ENCODE measurements at regions not wholly inside any gene's neighbourhood (a gene's known extent, or its start where the extent isn't known, plus 50 kb on each side); places are given as distances from the start of the nearest gene placed in this dataset.

DNA sequence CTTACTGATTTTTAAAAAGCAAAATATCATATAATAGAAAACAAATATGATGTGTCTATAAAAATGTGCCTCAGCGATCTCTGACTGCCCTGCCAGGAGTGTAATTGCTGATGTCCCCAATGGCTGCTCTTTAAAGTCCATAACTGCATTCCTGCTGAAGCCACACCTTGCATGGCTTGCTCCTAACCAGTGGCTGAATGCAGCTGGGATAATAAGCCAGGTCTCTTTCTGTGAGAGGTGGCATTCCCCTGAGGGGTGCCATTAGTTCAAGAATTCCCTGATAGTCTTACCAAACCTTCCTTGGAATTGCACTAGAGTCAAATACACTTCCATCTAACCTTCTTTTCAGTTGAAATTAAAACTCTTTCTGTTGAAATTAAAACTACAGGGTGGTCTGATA, 125.8 kb upstream of the ZNF804A start:
- Histone ChIP-seq H3K9me3 (replicated peaks; ENCODE audit: control insufficient read depth, insufficient read depth, low read length) (no peaks in the 10 kb centered on the region), H2AFZ (ENCODE audit: low read depth, low read length) (no peak overlapping the region), H3K79me2 (ENCODE audit: control insufficient read depth, insufficient read depth, low read length) (no peaks in the 10 kb centered on the region), H3K4me1 (ENCODE audit: control insufficient read depth, extremely low read depth, insufficient read depth, low read length) (no peaks in the 10 kb centered on the region), H3K4me3 (replicated peaks in 1 of 3; ENCODE audit: insufficient read depth in 1 of 3, low read depth in 1 of 3, low read length in 3 of 3) (no peak overlapping the region), H3K36me3 (ENCODE audit: control insufficient read depth in 2 of 2, extremely low read depth in 1 of 2, insufficient read depth in 2 of 2, low read length in 2 of 2) (no peaks in the 10 kb centered on the region), H3K9me1 (replicated peaks; ENCODE audit: control insufficient read depth, extremely low read depth, insufficient read depth, low read length) (no peaks in the 10 kb centered on the region), H3K9ac (replicated peaks; ENCODE audit: extremely low read depth, insufficient read depth, low read length) (no peak overlapping the region), H3K27ac (ENCODE audit: insufficient read depth, low read depth, low read length) (no peak overlapping the region), H4K20me1 (replicated peaks; ENCODE audit: control insufficient read depth, extremely low read depth, insufficient read depth, low read length) (no peaks in the 10 kb centered on the region), H3K27me3 (ENCODE audit: control insufficient read depth in 2 of 2, insufficient read depth in 2 of 2, low read length in 2 of 2) (no peaks in the 10 kb centered on the region), H3K4me2 (ENCODE audit: insufficient read depth, low read length) (no peak overlapping the region)
- BruUV-seq (replicated peaks): no TSS peak
- DNase-seq (ENCODE audit: low read depth, low spot score) (no peak), FAIRE-seq (no peak)
- POLR2A ChIA-PET: no interaction called here
- CTCF ChIA-PET: no interaction called here
- dilution Hi-C loops (cut with MboI; ENCODE audit: extremely low pct_ligation_motif_present, low sequenced_read_pairs) (no loop called here), intact Hi-C loops (cut with micrococcal nuclease) (no loop called here)
- TF ChIP-seq, protein P1, sequence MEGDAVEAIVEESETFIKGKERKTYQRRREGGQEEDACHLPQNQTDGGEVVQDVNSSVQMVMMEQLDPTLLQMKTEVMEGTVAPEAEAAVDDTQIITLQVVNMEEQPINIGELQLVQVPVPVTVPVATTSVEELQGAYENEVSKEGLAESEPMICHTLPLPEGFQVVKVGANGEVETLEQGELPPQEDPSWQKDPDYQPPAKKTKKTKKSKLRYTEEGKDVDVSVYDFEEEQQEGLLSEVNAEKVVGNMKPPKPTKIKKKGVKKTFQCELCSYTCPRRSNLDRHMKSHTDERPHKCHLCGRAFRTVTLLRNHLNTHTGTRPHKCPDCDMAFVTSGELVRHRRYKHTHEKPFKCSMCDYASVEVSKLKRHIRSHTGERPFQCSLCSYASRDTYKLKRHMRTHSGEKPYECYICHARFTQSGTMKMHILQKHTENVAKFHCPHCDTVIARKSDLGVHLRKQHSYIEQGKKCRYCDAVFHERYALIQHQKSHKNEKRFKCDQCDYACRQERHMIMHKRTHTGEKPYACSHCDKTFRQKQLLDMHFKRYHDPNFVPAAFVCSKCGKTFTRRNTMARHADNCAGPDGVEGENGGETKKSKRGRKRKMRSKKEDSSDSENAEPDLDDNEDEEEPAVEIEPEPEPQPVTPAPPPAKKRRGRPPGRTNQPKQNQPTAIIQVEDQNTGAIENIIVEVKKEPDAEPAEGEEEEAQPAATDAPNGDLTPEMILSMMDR (IDR thresholded peaks at IDR 0.05; ENCODE audit: extremely low read depth in 1 of 2, insufficient read depth in 1 of 2, low read depth in 1 of 2, low read length in 2 of 2): no peak
- no peak for TF ChIP-seq GATA2 (IDR thresholded peaks at IDR 0.05; ENCODE audit: insufficient read depth, insufficient read length, low read depth, low read length)
- no peak for TF ChIP-seq FOS (IDR thresholded peaks at IDR 0.05; ENCODE audit: borderline replicate concordance, insufficient read depth, low read length)
- no peak for TF ChIP-seq POLR2A (IDR thresholded peaks at IDR 0.05; ENCODE audit: low read depth, low read length)
- TF ChIP-seq EZH2 (IDR thresholded peaks at IDR 0.05; ENCODE audit: borderline replicate concordance, low read depth, low read length, severe bottlenecking): no peak
- no peak for TF ChIP-seq POLR2AphosphoS5 (IDR thresholded peaks at IDR 0.05; ENCODE audit: insufficient read depth, low read depth, low read length)

DNA sequence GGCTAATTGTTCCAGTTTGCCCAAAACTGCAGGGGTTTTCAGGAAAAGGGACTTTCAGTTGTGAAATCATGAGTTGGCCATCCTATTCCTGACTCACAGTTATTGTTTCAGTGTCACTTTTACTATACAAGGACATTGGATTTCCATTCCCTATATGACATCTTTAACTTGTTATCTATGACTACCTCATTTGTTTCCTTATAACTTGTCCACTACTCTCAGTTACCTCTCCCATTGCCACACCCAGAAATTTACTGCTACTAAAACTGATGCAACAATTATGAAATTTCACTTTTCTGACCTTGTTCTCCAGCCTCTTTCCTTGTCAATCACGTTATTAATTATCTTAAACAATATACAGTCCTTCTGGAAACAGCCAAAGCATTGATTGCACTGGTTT, 116.5 kb upstream of the ZNF804A start:
- intact Hi-C loops (cut with micrococcal nuclease): no loop called here
- dilution Hi-C loops (cut with MboI; ENCODE audit: extremely low pct_ligation_motif_present, low sequenced_read_pairs): no loop called here
- ChIA-PET CTCF (no interaction called here), POLR2A (no interaction called here)
- Histone ChIP-seq H2AFZ (ENCODE audit: low read depth, low read length) (no peak overlapping the region), H3K27ac (ENCODE audit: insufficient read depth, low read depth, low read length) (no peak overlapping the region), H4K20me1 (replicated peaks; ENCODE audit: control insufficient read depth, extremely low read depth, insufficient read depth, low read length) (no peaks in the 10 kb centered on the region), H3K27me3 (ENCODE audit: control insufficient read depth in 2 of 2, insufficient read depth in 2 of 2, low read length in 2 of 2) (no peaks in the 10 kb centered on the region), H3K4me2 (ENCODE audit: insufficient read depth, low read length) (no peak overlapping the region), H3K4me1 (ENCODE audit: control insufficient read depth, extremely low read depth, insufficient read depth, low read length) (no peaks in the 10 kb centered on the region), H3K79me2 (ENCODE audit: control insufficient read depth, insufficient read depth, low read length) (no peaks in the 10 kb centered on the region), H3K9me1 (replicated peaks; ENCODE audit: control insufficient read depth, extremely low read depth, insufficient read depth, low read length) (no peaks in the 10 kb centered on the region), H3K36me3 (ENCODE audit: control insufficient read depth in 2 of 2, extremely low read depth in 1 of 2, insufficient read depth in 2 of 2, low read length in 2 of 2) (no peaks in the 10 kb centered on the region), H3K9ac (replicated peaks; ENCODE audit: extremely low read depth, insufficient read depth, low read length) (no peak overlapping the region), H3K4me3 (replicated peaks in 1 of 3; ENCODE audit: insufficient read depth in 1 of 3, low read depth in 1 of 3, low read length in 3 of 3) (no peak overlapping the region), H3K9me3 (replicated peaks; ENCODE audit: control insufficient read depth, insufficient read depth, low read length) (no peaks in the 10 kb centered on the region)
- no TSS peak for BruUV-seq (replicated peaks)
- no peak for DNase-seq (ENCODE audit: low read depth, low spot score)
- TF ChIP-seq JUN (IDR thresholded peaks at IDR 0.05; ENCODE audit: borderline replicate concordance, insufficient read depth, insufficient read length, low read depth) (no peak), EZH2 (IDR thresholded peaks at IDR 0.05; ENCODE audit: borderline replicate concordance, low read depth, low read length, severe bottlenecking) (no peak), POLR2AphosphoS5 (IDR thresholded peaks at IDR 0.05; ENCODE audit: insufficient read depth, low read depth, low read length) (no peak), FOS (IDR thresholded peaks at IDR 0.05; ENCODE audit: borderline replicate concordance, insufficient read depth, low read length) (no peak), GATA2 (IDR thresholded peaks at IDR 0.05; ENCODE audit: insufficient read depth, insufficient read length, low read depth, low read length) (no peak), POLR2A (IDR thresholded peaks at IDR 0.05; ENCODE audit: low read depth, low read length) (no peak), MYC (IDR thresholded peaks at IDR 0.05; ENCODE audit: low read depth, low read length) (no peak)
- TF ChIP-seq, protein P2, sequence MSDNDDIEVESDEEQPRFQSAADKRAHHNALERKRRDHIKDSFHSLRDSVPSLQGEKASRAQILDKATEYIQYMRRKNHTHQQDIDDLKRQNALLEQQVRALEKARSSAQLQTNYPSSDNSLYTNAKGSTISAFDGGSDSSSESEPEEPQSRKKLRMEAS (IDR thresholded peaks at IDR 0.05; ENCODE audit: insufficient read depth, insufficient read length): no peak
- TF ChIP-seq, protein P1 (IDR thresholded peaks at IDR 0.05; ENCODE audit: extremely low read depth in 1 of 2, insufficient read depth in 1 of 2, low read depth in 1 of 2, low read length in 2 of 2): no peak
- no peak for FAIRE-seq

All from endothelial cell of umbilical vein (primary cell).